HCT116 (cell line): ENCODE measurements at regions not wholly inside any gene's neighbourhood (a gene's known extent, or its start where the extent isn't known, plus 50 kb on each side); places are given as distances from the start of the nearest gene placed in this dataset.

ENCODE experiments used
- ATAC-seq: fragments of 200-7000 bp; cut with Tn5 transposase; 2 replicates; pipeline ENCODE4 v1.9.1; 2020; ENCODE audit warnings: mild to moderate bottlenecking, moderate library complexity
- BruUV-seq: library from RNA; stranded (reverse); fragments of 400-500 nt; replicated peaks from 2 replicates; lab custom pipeline; 2021; lab: Mats Ljungman, UMichigan
- CTCF ChIA-PET: fragments of 300-600 bp; sonication (Branson Sonifier 250); formaldehyde crosslinking; loops from one replicate; lab custom pipeline; 2021; ENCODE audit warnings: antibody characterized with exemption; lab: Charles Lee
- POLR2A ChIA-PET: fragments of 300-600, 350-600 bp; sonication (Branson Sonifier 250); formaldehyde crosslinking; loops from one replicate; lab custom pipeline; 2021; ENCODE audit warnings: antibody characterized with exemption; lab: Charles Lee
- RAD21 ChIA-PET, 2 experiments: fragments of 300-600 bp; sonication (Branson Sonifier 250); formaldehyde crosslinking; loops; one replicate each; lab custom pipeline; 2023; ENCODE audit warnings: low total read pairs in 2 of 2; ENCODE audit not compliant: uncharacterized antibody in 2 of 2, unreplicated experiment in 2 of 2, low non-redundant PET in 1 of 2; lab: Charles Lee
- DNase-seq: peaks from one replicate; pipeline ENCODE4 v3.0.0-alpha.2; 2010; ENCODE audit warnings: low read depth, low spot score
- H2AFZ ChIP-seq: fragments of 200-600 bp; shearing (Covaris generic), sonication (generic); 2 replicates; pipeline ENCODE4 v1.6.1; 2017; ENCODE audit warnings: low read depth, mixed run types, mixed read lengths, antibody characterized with exemption, low read length; ENCODE audit not compliant: poor library complexity, severe bottlenecking
- H3K27ac ChIP-seq: 2 replicates; pipeline ENCODE4 v1.5.1; 2012; ENCODE audit warnings: low read depth, low read length
- H3K27me3 ChIP-seq: fragments of 200-600 bp; sonication (generic); 2 replicates; pipeline ENCODE4 v1.6.1; 2016; ENCODE audit warnings: mixed run types, low read length, mixed read lengths; ENCODE audit not compliant: insufficient read depth
- H3K36me3 ChIP-seq, 2 experiments: fragments of 200-500 bp in 1 of 2; fragments of 200-600 bp in 1 of 2; sonication (Bioruptor generic) in 1 of 2; sonication (generic) in 1 of 2; 2 replicates each; pipeline versions ENCODE4 v1.5.1 to v1.6.1; 2014 to 2016; ENCODE audit warnings: low read length in 2 of 2, inconsistent platforms in 1 of 2, mixed read lengths in 1 of 2, mixed run types in 1 of 2; ENCODE audit not compliant: insufficient read depth in 2 of 2, control insufficient read depth in 1 of 2
- H3K4me1 ChIP-seq, 2 experiments: fragments of 200-600 bp in 1 of 2; sonication (generic) in 1 of 2; 2 replicates each; pipeline versions ENCODE4 v1.5.1 to v1.6.1; 2012 to 2017; ENCODE audit warnings: low read length in 2 of 2, inconsistent platforms in 1 of 2, mild to moderate bottlenecking in 1 of 2, mixed read lengths in 1 of 2, mixed run types in 1 of 2, moderate library complexity in 1 of 2; ENCODE audit not compliant: insufficient read depth in 2 of 2, control insufficient read depth in 1 of 2
- H3K4me2 ChIP-seq: fragments of 200-600 bp; sonication (generic); 2 replicates; pipeline ENCODE4 v1.6.1; 2017; ENCODE audit warnings: mixed run types, low read length, mixed read lengths
- H3K4me3 ChIP-seq, 2 experiments: fragments of 200-600 bp in 1 of 2; sonication (generic) in 1 of 2; replicated peaks in 1 of 2; 2 replicates each; pipeline ENCODE4 v1.5.1; 2011 to 2016; ENCODE audit warnings: low read length in 2 of 2, control low read depth in 1 of 2, low read depth in 1 of 2, mild to moderate bottlenecking in 1 of 2, mixed read lengths in 1 of 2, mixed run types in 1 of 2
- H3K79me2 ChIP-seq: fragments of 200-600 bp; sonication (generic); 2 replicates; pipeline ENCODE4 v1.6.1; 2017; ENCODE audit warnings: mild to moderate bottlenecking, mixed run types, low read length, moderate library complexity, mixed read lengths; ENCODE audit not compliant: insufficient read depth
- H3K9ac ChIP-seq: fragments of 200-600 bp; sonication (generic); 2 replicates; pipeline ENCODE4 v1.6.1; 2016; ENCODE audit warnings: low read length, mixed read lengths
- H3K9me2 ChIP-seq: fragments of 200-600 bp; sonication (generic), shearing (Covaris generic); 2 replicates; pipeline ENCODE4 v1.6.1; 2017; ENCODE audit warnings: mixed run types, mild to moderate bottlenecking, moderate library complexity; ENCODE audit not compliant: insufficient read depth
- H3K9me3 ChIP-seq, 2 experiments: fragments of 200-500 bp in 1 of 2; fragments of 200-600 bp in 1 of 2; sonication (Bioruptor generic) in 1 of 2; sonication (generic) in 1 of 2; 2 replicates each; pipeline ENCODE4 v1.6.1; 2014 to 2017; ENCODE audit warnings: low read length in 2 of 2, mixed read lengths in 2 of 2, inconsistent platforms in 1 of 2, low read depth in 1 of 2, mild to moderate bottlenecking in 1 of 2, mixed run types in 1 of 2, moderate library complexity in 1 of 2; ENCODE audit not compliant: control insufficient read depth in 1 of 2, insufficient read depth in 1 of 2
- H4K20me1 ChIP-seq: fragments of 200-600 bp; sonication (generic), shearing (Covaris generic); 2 replicates; pipeline ENCODE4 v1.6.1; 2017; ENCODE audit warnings: mixed run types, mild to moderate bottlenecking, moderate library complexity; ENCODE audit not compliant: insufficient read depth
- CBX3 ChIP-seq: IDR thresholded peaks from 2 replicates; pipeline ENCODE4 v1.6.1; 2012; ENCODE audit warnings: low read depth
- CEBPB ChIP-seq: IDR thresholded peaks from 2 replicates; pipeline ENCODE4 v1.6.1; 2012; ENCODE audit warnings: low read depth
- EGR1 ChIP-seq: IDR thresholded peaks from 2 replicates; pipeline ENCODE4 v1.6.1; 2012; ENCODE audit warnings: low read depth
- ELF1 ChIP-seq: IDR thresholded peaks from 2 replicates; pipeline ENCODE4 v1.6.1; 2012; ENCODE audit warnings: low read depth, borderline replicate concordance
- EZH2 ChIP-seq: fragments of 200-600 bp; sonication (generic); IDR thresholded peaks from 2 replicates; pipeline ENCODE4 v1.6.1; 2017; ENCODE audit warnings: antibody characterized with exemption, mixed run types
- FOSL1 ChIP-seq: IDR thresholded peaks from 2 replicates; pipeline ENCODE4 v1.6.1; 2012; ENCODE audit warnings: low read depth
- JUND ChIP-seq: IDR thresholded peaks from 2 replicates; pipeline ENCODE4 v1.6.1; 2012
- POLR2A ChIP-seq: IDR thresholded peaks from 2 replicates; pipeline ENCODE4 v1.7.0; 2011; ENCODE audit warnings: borderline replicate concordance; ENCODE audit not compliant: insufficient read depth, insufficient read length; ENCODE audit errors: extremely low read depth
- SIN3A ChIP-seq: IDR thresholded peaks from 2 replicates; pipeline ENCODE4 v1.6.1; 2012; ENCODE audit warnings: low read depth
- SP1 ChIP-seq: IDR thresholded peaks from 2 replicates; pipeline ENCODE4 v1.6.1; 2012; ENCODE audit warnings: low read depth
- SRF ChIP-seq: IDR thresholded peaks from 2 replicates; pipeline ENCODE4 v1.6.1; 2012; ENCODE audit warnings: low read depth
- ZFX ChIP-seq: fragments of 450-650 bp; IDR thresholded peaks from 2 replicates; pipeline ENCODE4 v1.6.1; 2017
- ZNF274 ChIP-seq: fragments of 200-500 bp; sonication (Bioruptor generic); IDR thresholded peaks from 2 replicates; pipeline ENCODE4 v1.6.1; 2014; ENCODE audit warnings: mild to moderate bottlenecking, low read depth, low read length, inconsistent platforms
- intact Hi-C: fragments of 100-400 bp; cut with micrococcal nuclease; formaldehyde crosslinking; loops from 2 replicates; pipeline ENCODE4 v1.10.0; 2022
- TF ChIP-seq, protein P1 (sequence below), 3 experiments: fragments of 200-600 bp in 1 of 3; sonication (generic) in 1 of 3; IDR thresholded peaks in 2 of 3; conservative IDR thresholded peaks in 1 of 3; 2 replicates each; pipeline ENCODE4 v1.5.1; 2012 to 2017; ENCODE audit warnings: low read depth in 2 of 3, low read length in 2 of 3, antibody characterized with exemption in 1 of 3, borderline replicate concordance in 1 of 3, control low read depth in 1 of 3, mild to moderate bottlenecking in 1 of 3, mixed read lengths in 1 of 3, mixed run types in 1 of 3, moderate library complexity in 1 of 3; ENCODE audit not compliant: insufficient read depth in 1 of 3
- TF ChIP-seq, protein P2 (sequence below): IDR thresholded peaks from 2 replicates; pipeline ENCODE4 v1.6.1; 2011; ENCODE audit warnings: mild to moderate bottlenecking, low read length, moderate library complexity; ENCODE audit not compliant: insufficient replicate concordance; ENCODE audit errors: extremely low read depth
- TF ChIP-seq, protein P3 (sequence below): IDR thresholded peaks from 2 replicates; pipeline ENCODE4 v1.6.1; 2012
- TF ChIP-seq, protein P4 (sequence below): IDR thresholded peaks from 2 replicates; pipeline ENCODE4 v1.6.1; 2012

DNA sequence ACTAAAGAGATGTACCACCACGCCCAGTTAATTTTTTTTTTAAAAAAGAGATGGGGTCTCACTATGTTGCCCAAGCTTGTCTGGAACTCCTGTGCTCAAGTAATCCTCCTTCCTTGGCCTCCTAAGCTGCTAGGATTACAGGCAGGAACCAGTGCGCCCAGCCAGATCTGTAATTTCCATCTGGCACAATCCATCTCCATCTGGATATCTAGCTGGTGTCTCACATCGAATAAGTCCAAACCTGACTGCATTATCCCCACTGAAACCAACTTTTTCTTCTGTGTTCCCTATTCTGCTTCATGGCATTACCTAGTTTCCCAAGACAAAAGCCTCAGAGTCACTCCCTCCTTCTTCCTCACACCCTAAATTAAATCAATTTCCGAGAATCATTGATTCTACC lies 125.8 kb upstream of the TEX13C start:
- no peaks in the 10 kb centered on the region for H4K20me1 ChIP-seq
- ChIA-PET RAD21 (no interaction called here), POLR2A (no interaction called here), CTCF (no interaction called here)
- no peak overlapping the region for H2AFZ ChIP-seq
- H3K9me2 ChIP-seq, result no peaks in the 10 kb centered on the region
- no peaks in the 10 kb centered on the region for H3K27me3 ChIP-seq
- H3K9ac ChIP-seq, result no peak overlapping the region
- DNase-seq (no peak), ATAC-seq (no peak)
- H3K9me3 ChIP-seq, result peaks cover 0 to 4% of the 10 kb centered on the region in 2 experiments; a peak in 1 of 4 replicates
- H3K4me3 ChIP-seq, result no peak overlapping the region
- no TSS peak for BruUV-seq
- no peaks in the 10 kb centered on the region for H3K36me3 ChIP-seq
- H3K79me2 ChIP-seq, result no peaks in the 10 kb centered on the region
- no peaks in the 10 kb centered on the region for H3K4me1 ChIP-seq
- TF ChIP-seq POLR2A (no peak), JUND (no peak), CBX3 (no peak)
- TF ChIP-seq, protein P1, sequence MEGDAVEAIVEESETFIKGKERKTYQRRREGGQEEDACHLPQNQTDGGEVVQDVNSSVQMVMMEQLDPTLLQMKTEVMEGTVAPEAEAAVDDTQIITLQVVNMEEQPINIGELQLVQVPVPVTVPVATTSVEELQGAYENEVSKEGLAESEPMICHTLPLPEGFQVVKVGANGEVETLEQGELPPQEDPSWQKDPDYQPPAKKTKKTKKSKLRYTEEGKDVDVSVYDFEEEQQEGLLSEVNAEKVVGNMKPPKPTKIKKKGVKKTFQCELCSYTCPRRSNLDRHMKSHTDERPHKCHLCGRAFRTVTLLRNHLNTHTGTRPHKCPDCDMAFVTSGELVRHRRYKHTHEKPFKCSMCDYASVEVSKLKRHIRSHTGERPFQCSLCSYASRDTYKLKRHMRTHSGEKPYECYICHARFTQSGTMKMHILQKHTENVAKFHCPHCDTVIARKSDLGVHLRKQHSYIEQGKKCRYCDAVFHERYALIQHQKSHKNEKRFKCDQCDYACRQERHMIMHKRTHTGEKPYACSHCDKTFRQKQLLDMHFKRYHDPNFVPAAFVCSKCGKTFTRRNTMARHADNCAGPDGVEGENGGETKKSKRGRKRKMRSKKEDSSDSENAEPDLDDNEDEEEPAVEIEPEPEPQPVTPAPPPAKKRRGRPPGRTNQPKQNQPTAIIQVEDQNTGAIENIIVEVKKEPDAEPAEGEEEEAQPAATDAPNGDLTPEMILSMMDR (IDR thresholded peaks at IDR 0.05 in 2 of 3, conservative IDR thresholded peaks at IDR 0.05 in 1 of 3; ENCODE audit: borderline replicate concordance in 1 of 3, insufficient read depth in 1 of 3, low read depth in 2 of 3, low read length in 2 of 3), result no peak
- no peak overlapping the region for H3K4me2 ChIP-seq
- intact Hi-C loops, result no loop called here
- H3K27ac ChIP-seq, result no peak overlapping the region

DNA sequence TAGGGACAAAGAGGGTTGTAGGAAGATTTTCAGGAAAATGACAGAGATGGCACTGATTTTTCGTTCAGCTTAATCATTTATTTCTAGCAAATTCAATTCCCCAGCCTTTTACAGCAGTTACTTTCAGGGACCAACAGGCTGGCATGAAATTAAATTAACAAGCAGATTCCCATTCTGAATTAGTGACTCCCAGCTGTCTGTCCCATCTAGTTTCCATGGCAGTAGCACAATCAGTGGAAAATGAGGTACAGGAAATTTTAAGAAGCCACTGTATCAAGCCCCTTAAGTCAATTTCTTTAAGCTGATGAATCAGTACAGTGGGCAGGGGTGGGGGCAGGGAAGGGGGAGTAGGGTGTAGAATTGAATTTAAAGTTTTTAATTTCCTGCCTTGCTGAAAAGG lies 121.1 kb upstream of the TEX13C start:
- Histone ChIP-seq H3K9ac (no peak overlapping the region), H3K9me3 (peaks cover 0 to 4% of the 10 kb centered on the region in 2 experiments; a peak in 1 of 4 replicates), H4K20me1 (no peaks in the 10 kb centered on the region), H2AFZ (no peak overlapping the region), H3K27me3 (no peaks in the 10 kb centered on the region), H3K36me3 (no peaks in the 10 kb centered on the region), H3K4me3 (no peak overlapping the region), H3K4me2 (no peak overlapping the region), H3K4me1 (no peaks in the 10 kb centered on the region), H3K79me2 (no peaks in the 10 kb centered on the region), H3K9me2 (no peaks in the 10 kb centered on the region), H3K27ac (no peak overlapping the region)
- ChIA-PET RAD21 (no interaction called here), CTCF (no interaction called here), POLR2A (no interaction called here)
- no TSS peak for BruUV-seq
- intact Hi-C loops, result no loop called here
- ATAC-seq (no peak), DNase-seq (no peak)
- TF ChIP-seq ZFX (no peak), EZH2 (no peak), ELF1 (no peak), ZNF274 (no peak), CEBPB (no peak), SRF (no peak), FOSL1 (no peak), SP1 (no peak), SIN3A (no peak), EGR1 (no peak)
- TF ChIP-seq, protein P2, sequence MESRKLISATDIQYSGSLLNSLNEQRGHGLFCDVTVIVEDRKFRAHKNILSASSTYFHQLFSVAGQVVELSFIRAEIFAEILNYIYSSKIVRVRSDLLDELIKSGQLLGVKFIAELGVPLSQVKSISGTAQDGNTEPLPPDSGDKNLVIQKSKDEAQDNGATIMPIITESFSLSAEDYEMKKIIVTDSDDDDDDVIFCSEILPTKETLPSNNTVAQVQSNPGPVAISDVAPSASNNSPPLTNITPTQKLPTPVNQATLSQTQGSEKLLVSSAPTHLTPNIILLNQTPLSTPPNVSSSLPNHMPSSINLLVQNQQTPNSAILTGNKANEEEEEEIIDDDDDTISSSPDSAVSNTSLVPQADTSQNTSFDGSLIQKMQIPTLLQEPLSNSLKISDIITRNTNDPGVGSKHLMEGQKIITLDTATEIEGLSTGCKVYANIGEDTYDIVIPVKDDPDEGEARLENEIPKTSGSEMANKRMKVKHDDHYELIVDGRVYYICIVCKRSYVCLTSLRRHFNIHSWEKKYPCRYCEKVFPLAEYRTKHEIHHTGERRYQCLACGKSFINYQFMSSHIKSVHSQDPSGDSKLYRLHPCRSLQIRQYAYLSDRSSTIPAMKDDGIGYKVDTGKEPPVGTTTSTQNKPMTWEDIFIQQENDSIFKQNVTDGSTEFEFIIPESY, result no peak
- TF ChIP-seq, protein P3, sequence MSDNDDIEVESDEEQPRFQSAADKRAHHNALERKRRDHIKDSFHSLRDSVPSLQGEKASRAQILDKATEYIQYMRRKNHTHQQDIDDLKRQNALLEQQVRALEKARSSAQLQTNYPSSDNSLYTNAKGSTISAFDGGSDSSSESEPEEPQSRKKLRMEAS, result no peak
- TF ChIP-seq, protein P1 (IDR thresholded peaks at IDR 0.05 in 2 of 3, conservative IDR thresholded peaks at IDR 0.05 in 1 of 3; ENCODE audit: borderline replicate concordance in 1 of 3, insufficient read depth in 1 of 3, low read depth in 2 of 3, low read length in 2 of 3), result no peak
- TF ChIP-seq, protein P4, sequence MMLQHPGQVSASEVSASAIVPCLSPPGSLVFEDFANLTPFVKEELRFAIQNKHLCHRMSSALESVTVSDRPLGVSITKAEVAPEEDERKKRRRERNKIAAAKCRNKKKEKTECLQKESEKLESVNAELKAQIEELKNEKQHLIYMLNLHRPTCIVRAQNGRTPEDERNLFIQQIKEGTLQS, result no peak
